ENCODE measurements at regions not wholly inside any gene's neighbourhood (a gene's known extent, or its start where the extent isn't known, plus 50 kb on each side); places are given as distances from the start of the nearest gene placed in this dataset.

DNA sequence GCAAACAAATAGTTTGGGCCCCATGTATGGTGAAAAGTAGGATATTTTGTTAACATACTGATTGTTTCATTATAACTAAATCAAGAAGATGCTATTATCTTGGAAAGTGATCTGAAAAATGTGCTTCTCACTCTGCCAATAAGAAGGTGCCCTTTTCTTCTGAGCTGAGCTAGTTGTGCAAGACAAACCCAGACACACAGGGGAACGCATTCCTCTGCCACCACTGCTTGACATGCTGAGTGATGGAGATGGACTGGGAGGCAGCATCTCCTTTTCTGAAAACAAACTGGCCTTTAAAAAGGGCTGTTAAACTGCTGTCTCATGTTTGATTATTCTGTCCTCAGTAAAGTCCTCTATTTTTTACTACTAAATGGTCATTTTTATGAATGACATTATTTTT lies 1989.9 kb upstream of the CELF4 start:
- Histone ChIP-seq H3K9me3 (no peaks in the 10 kb centered on the region), H3K27me3 (no peaks in the 10 kb centered on the region), H3K27ac (no peak overlapping the region), H3K4me3 (no peak overlapping the region), H3K36me3 (no peaks in the 10 kb centered on the region), H3K4me1 (no peaks in the 10 kb centered on the region)
- DNase-seq (no peak), ATAC-seq (ENCODE audit: low FRiP score in 2 of 2) (no peak)
- 86 to 92% methylated on average over 1 of the region's 1 CpG for WGBS, 2 donors
- TF ChIP-seq EP300 (IDR thresholded peaks at IDR 0.05) (no peak), POLR2A (IDR thresholded peaks at IDR 0.05) (no peak), POLR2AphosphoS5 (IDR thresholded peaks at IDR 0.05) (no peak)
- TF ChIP-seq, protein P1, sequence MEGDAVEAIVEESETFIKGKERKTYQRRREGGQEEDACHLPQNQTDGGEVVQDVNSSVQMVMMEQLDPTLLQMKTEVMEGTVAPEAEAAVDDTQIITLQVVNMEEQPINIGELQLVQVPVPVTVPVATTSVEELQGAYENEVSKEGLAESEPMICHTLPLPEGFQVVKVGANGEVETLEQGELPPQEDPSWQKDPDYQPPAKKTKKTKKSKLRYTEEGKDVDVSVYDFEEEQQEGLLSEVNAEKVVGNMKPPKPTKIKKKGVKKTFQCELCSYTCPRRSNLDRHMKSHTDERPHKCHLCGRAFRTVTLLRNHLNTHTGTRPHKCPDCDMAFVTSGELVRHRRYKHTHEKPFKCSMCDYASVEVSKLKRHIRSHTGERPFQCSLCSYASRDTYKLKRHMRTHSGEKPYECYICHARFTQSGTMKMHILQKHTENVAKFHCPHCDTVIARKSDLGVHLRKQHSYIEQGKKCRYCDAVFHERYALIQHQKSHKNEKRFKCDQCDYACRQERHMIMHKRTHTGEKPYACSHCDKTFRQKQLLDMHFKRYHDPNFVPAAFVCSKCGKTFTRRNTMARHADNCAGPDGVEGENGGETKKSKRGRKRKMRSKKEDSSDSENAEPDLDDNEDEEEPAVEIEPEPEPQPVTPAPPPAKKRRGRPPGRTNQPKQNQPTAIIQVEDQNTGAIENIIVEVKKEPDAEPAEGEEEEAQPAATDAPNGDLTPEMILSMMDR (IDR thresholded peaks at IDR 0.05): no peak

DNA sequence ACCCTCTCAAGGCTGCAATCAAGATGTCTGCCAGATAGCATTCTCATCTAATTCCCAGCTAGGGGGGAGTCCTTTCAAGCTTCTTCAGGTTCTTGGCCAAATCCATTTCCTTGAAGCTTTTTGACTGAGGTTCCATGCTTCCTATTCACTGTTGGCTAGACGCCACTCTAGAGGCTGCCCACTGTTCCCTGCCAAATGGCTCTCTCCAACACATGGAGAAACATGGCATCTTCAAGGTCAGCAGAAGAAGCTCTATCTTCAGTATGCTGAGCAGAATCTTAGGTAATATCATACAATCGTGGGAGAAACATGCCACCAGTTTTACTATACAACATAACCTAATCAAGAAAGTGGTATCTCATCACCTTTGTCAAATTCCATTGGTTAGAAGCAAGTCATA lies 1985.1 kb upstream of the CELF4 start:
- H3K36me3 ChIP-seq: no peaks in the 10 kb centered on the region
- H3K4me3 ChIP-seq: no peak overlapping the region
- no peaks in the 10 kb centered on the region for H3K4me1 ChIP-seq
- H3K9me3 ChIP-seq: no peaks in the 10 kb centered on the region
- H3K27ac ChIP-seq: no peak overlapping the region
- no peak for TF ChIP-seq POLR2AphosphoS5 (IDR thresholded peaks at IDR 0.05)
- TF ChIP-seq, protein P1 (IDR thresholded peaks at IDR 0.05): no peak
- TF ChIP-seq POLR2A (IDR thresholded peaks at IDR 0.05): no peak
- TF ChIP-seq EP300 (IDR thresholded peaks at IDR 0.05): no peak
- 78 to 96% methylated on average over 2 of the region's 2 CpGs for WGBS, 2 donors
- ATAC-seq (ENCODE audit: low FRiP score in 2 of 2) (no peak), DNase-seq (no peak)
- no peaks in the 10 kb centered on the region for H3K27me3 ChIP-seq

DNA sequence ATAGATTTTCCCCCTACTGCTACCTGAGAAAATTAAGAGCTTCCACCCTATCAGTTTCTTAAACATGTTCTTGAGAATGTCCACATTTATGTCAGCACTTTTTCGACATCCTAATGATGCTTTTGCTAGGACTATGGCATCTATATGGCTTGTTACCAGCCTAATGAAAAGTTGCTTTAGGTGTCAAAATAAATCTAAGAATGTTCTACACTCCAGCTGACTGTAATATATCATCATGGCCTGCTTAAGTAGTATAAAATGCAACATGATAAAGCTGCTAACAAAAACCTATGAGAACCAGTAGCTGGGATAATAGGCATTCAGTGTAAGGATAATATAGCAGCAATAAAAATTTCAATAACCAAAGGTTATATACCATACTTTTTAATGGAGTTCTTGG lies 1983.5 kb upstream of the CELF4 start:
- Histone ChIP-seq H3K27me3 (no peaks in the 10 kb centered on the region), H3K36me3 (no peaks in the 10 kb centered on the region), H3K9me3 (no peaks in the 10 kb centered on the region), H3K4me3 (no peak overlapping the region), H3K27ac (no peak overlapping the region), H3K4me1 (no peaks in the 10 kb centered on the region)
- TF ChIP-seq EP300 (IDR thresholded peaks at IDR 0.05) (no peak), POLR2AphosphoS5 (IDR thresholded peaks at IDR 0.05) (no peak), POLR2A (IDR thresholded peaks at IDR 0.05) (no peak)
- TF ChIP-seq, protein P1 (IDR thresholded peaks at IDR 0.05): no peak
- 82 to 88% methylated on average over 1 of the region's 1 CpG for WGBS, 2 donors
- DNase-seq: no peak
- ATAC-seq (ENCODE audit: low FRiP score in 2 of 2): no peak

DNA sequence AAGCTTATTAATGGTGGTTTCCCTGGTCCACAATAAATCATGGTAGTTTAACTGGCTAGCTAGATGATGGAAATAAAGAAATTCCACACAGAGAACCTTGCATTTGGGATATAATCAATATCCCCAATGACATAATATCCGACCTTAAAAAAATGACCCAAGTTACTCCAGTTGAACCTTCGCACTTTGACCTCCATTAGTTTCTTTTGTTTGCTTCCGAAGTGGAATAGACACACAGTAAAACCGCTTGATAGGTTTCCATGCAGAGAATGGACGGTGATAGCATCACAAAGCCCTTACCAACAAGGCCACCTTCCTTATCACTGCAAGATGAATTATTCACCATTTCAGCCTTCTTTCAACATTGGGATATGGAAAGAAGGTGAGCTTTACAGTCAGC lies 1966.1 kb upstream of the CELF4 start:
- WGBS, 2 donors: 75 to 92% methylated on average over 5 of the region's 5 CpGs
- H3K27ac ChIP-seq: no peak overlapping the region
- DNase-seq (no peak), ATAC-seq (ENCODE audit: low FRiP score in 2 of 2) (no peak)
- no peaks in the 10 kb centered on the region for H3K9me3 ChIP-seq
- no peak overlapping the region for H3K4me3 ChIP-seq
- H3K4me1 ChIP-seq: no peaks in the 10 kb centered on the region
- TF ChIP-seq, protein P1 (IDR thresholded peaks at IDR 0.05): no peak
- TF ChIP-seq EP300 (IDR thresholded peaks at IDR 0.05) (no peak), POLR2AphosphoS5 (IDR thresholded peaks at IDR 0.05) (no peak), POLR2A (IDR thresholded peaks at IDR 0.05) (no peak)
- H3K27me3 ChIP-seq: no peaks in the 10 kb centered on the region
- no peaks in the 10 kb centered on the region for H3K36me3 ChIP-seq

DNA sequence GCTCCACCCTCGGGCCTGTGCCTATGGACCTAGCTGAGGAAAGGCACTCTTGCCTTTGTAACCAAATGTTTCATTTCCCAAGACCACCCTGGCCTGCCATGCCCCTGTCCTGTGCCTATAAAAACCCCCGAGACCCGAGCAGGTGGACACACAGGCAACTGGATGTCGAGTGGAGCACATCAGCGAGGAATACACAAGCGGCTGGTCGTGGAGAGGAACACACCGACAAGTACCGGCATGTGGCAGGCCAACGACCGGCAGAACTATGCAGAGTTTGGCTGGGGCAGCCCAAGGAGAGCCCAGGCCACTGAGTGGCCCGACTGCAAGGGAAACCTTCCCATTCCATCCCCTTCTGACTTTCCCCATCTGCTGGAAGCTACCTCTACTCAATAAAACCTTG lies 1963.8 kb upstream of the CELF4 start:
- Histone ChIP-seq H3K4me1 (no peaks in the 10 kb centered on the region), H3K27ac (no peak overlapping the region), H3K27me3 (no peaks in the 10 kb centered on the region), H3K4me3 (no peak overlapping the region), H3K36me3 (no peaks in the 10 kb centered on the region), H3K9me3 (no peaks in the 10 kb centered on the region)
- TF ChIP-seq, protein P1 (IDR thresholded peaks at IDR 0.05): no peak
- no peak for TF ChIP-seq EP300 (IDR thresholded peaks at IDR 0.05)
- no peak for ATAC-seq (ENCODE audit: low FRiP score in 2 of 2)
- WGBS, 2 donors: 93 to 96% methylated on average over 12 of the region's 12 CpGs
- DNase-seq: peak in 1 of 2 donors; percentile 29
